Body of pancreas (tissue), 4 donors: ENCODE measurements at regions not wholly inside any gene's neighbourhood (a gene's known extent, or its start where the extent isn't known, plus 50 kb on each side); places are given as distances from the start of the nearest gene placed in this dataset.

ENCODE experiments used
- ATAC-seq: fragments of 150-250 bp; one replicate; pipeline ENCODE4 v1.9.1; 2016
- DNase-seq, 4 donors: peaks; one replicate each; pipeline ENCODE4 v3.0.0-alpha.2; 2019
- H3K27ac ChIP-seq, 4 donors: fragments of 200-600 bp; sonication (generic); 1 replicate in 3 of 4; 2 replicates in 1 of 4; pipeline versions ENCODE4 v1.5.1 to v1.6.1; 2016 to 2019; ENCODE audit warnings: mild to moderate bottlenecking in 1 of 4, mixed read lengths in 1 of 4, moderate library complexity in 1 of 4
- H3K27me3 ChIP-seq, 2 donors: fragments of 200-600 bp; sonication (generic); one replicate each; pipeline ENCODE4 v1.6.0; 2016; ENCODE audit warnings: mild to moderate bottlenecking in 1 of 2
- H3K36me3 ChIP-seq, 2 donors: fragments of 200-600 bp; sonication (generic); replicated peaks in 1 of 2; 2 replicates each; pipeline ENCODE4 v1.5.1; 2016; ENCODE audit warnings: low read depth in 2 of 2; ENCODE audit not compliant: insufficient read depth in 1 of 2
- H3K4me1 ChIP-seq: fragments of 200-600 bp; sonication (generic); one replicate; pipeline ENCODE4 v1.6.0; 2016
- H3K4me3 ChIP-seq, 2 donors: fragments of 200-600 bp; sonication (generic); 1 replicate in 1 of 2; 2 replicates in 1 of 2; pipeline ENCODE4 v1.5.1; 2016 to 2019
- H3K9me3 ChIP-seq, 3 donors: fragments of 200-600 bp; sonication (generic); 1 replicate in 2 of 3; 2 replicates in 1 of 3; pipeline ENCODE4 v1.5.1; 2016
- POLR2A ChIP-seq, 3 donors: fragments of 450-650 bp; IDR thresholded peaks; one replicate each; pipeline ENCODE4 v1.6.1; 2016; ENCODE audit warnings: antibody characterized with exemption in 3 of 3, mild to moderate bottlenecking in 2 of 3
- WGBS, 2 donors: methylation state at CpG; one replicate each; pipeline ENCODE4 v1.1.5; 2017; 5-methylcytosine and 5-hydroxymethylcytosine counted together
- intact Hi-C: fragments of 100-400 bp; cut with DNase I; formaldehyde crosslinking; loops from one replicate; pipeline ENCODE4 v1.15.1; 2023
- TF ChIP-seq, protein P1 (sequence below), 7 experiments: fragments of 450-650 bp in 4 of 7; fragments of 200-600 bp in 3 of 7; sonication (generic) in 3 of 7; IDR thresholded peaks; one replicate each; pipeline ENCODE4 v1.5.1; 2016 to 2019; ENCODE audit warnings: antibody characterized with exemption in 7 of 7

GRCh38 chr18:68104036-68104435, 587.5 kb upstream of the DSEL start:
- Histone ChIP-seq H3K4me3 (no peak overlapping the region), H3K27me3 (no peaks in the 10 kb centered on the region), H3K36me3 (no peaks in the 10 kb centered on the region), H3K4me1 (no peaks in the 10 kb centered on the region), H3K27ac (no peak overlapping the region), H3K9me3 (no peaks in the 10 kb centered on the region)
- TF ChIP-seq, protein P1, sequence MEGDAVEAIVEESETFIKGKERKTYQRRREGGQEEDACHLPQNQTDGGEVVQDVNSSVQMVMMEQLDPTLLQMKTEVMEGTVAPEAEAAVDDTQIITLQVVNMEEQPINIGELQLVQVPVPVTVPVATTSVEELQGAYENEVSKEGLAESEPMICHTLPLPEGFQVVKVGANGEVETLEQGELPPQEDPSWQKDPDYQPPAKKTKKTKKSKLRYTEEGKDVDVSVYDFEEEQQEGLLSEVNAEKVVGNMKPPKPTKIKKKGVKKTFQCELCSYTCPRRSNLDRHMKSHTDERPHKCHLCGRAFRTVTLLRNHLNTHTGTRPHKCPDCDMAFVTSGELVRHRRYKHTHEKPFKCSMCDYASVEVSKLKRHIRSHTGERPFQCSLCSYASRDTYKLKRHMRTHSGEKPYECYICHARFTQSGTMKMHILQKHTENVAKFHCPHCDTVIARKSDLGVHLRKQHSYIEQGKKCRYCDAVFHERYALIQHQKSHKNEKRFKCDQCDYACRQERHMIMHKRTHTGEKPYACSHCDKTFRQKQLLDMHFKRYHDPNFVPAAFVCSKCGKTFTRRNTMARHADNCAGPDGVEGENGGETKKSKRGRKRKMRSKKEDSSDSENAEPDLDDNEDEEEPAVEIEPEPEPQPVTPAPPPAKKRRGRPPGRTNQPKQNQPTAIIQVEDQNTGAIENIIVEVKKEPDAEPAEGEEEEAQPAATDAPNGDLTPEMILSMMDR (IDR thresholded peaks at IDR 0.05) = no peak
- TF ChIP-seq POLR2A (IDR thresholded peaks at IDR 0.05) = no peak
- intact Hi-C loops = no loop called here
- DNase-seq = no peak
- no peak for ATAC-seq
- WGBS, 2 donors = 76 to 77% methylated on average over 4 of the region's 4 CpGs

DNA sequence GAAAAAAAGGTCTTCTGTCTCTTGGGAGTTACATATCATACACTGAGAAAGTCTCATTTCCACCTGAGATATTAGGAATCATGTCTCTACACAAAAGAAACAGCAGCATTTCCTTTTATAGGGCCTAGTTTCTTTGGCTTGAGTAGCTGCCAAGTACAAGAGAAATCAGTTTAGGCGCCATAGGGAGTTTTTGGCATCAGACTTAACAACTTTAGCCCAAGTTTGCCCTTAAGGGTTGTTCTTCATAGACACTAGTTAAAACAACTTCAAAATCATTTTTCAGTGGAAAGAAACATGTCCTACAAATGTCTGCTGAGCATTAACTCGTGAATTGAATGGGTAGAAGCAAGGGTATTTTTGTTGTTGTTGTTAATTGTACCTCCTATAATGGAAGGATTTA, 587.0 kb upstream of the DSEL start:
- intact Hi-C loops = no loop called here
- TF ChIP-seq, protein P1 (IDR thresholded peaks at IDR 0.05) = no peak
- no peak for TF ChIP-seq POLR2A (IDR thresholded peaks at IDR 0.05)
- WGBS, 2 donors = 33 to 54% methylated on average over 2 of the region's 2 CpGs
- Histone ChIP-seq H3K9me3 (no peaks in the 10 kb centered on the region), H3K4me3 (no peak overlapping the region), H3K27me3 (no peaks in the 10 kb centered on the region), H3K27ac (no peak overlapping the region), H3K4me1 (no peaks in the 10 kb centered on the region), H3K36me3 (no peaks in the 10 kb centered on the region)
- ATAC-seq (no peak), DNase-seq (no peak)

GRCh38 chr18:68102117-68102516, 585.6 kb upstream of the DSEL start:
- intact Hi-C loops = no loop called here
- DNase-seq = no peak
- 50 to 52% methylated on average over 4 of the region's 4 CpGs for WGBS, 2 donors
- H3K4me3 ChIP-seq = no peak overlapping the region
- no peak overlapping the region for H3K27ac ChIP-seq
- no peaks in the 10 kb centered on the region for H3K36me3 ChIP-seq
- H3K9me3 ChIP-seq = no peaks in the 10 kb centered on the region
- H3K27me3 ChIP-seq = no peaks in the 10 kb centered on the region
- ATAC-seq = no peak
- TF ChIP-seq, protein P1 (IDR thresholded peaks at IDR 0.05) = no peak
- no peak for TF ChIP-seq POLR2A (IDR thresholded peaks at IDR 0.05)
- no peaks in the 10 kb centered on the region for H3K4me1 ChIP-seq

DNA sequence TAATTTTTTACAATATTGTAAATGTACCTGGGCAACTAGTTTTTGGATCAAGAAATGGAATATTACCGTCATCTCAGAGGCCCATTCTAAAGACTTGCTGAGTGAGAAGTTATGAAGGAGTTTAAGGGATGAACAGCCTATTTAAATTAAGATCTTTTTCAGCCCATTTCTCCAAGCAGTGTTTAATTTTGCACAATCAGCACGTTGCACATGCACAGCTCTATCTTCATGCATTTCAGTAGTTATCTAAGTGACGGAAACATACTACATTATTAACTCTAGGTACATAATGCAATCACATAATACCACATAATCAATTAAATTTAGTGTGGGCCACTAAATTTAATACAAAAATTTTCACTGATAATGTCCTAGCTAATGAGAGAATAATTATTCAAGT, 582.1 kb upstream of the DSEL start:
- intact Hi-C loops = no loop called here
- ATAC-seq (no peak), DNase-seq (no peak)
- no peaks in the 10 kb centered on the region for H3K9me3 ChIP-seq
- H3K27ac ChIP-seq = no peak overlapping the region
- no peaks in the 10 kb centered on the region for H3K4me1 ChIP-seq
- TF ChIP-seq, protein P1 (IDR thresholded peaks at IDR 0.05) = no peak
- no peak for TF ChIP-seq POLR2A (IDR thresholded peaks at IDR 0.05)
- H3K27me3 ChIP-seq = no peaks in the 10 kb centered on the region
- no peaks in the 10 kb centered on the region for H3K36me3 ChIP-seq
- 44 to 45% methylated on average over 3 of the region's 3 CpGs for WGBS, 2 donors
- H3K4me3 ChIP-seq = no peak overlapping the region

GRCh38 chr18:68086481-68086880, 570.0 kb upstream of the DSEL start:
- Histone ChIP-seq H3K27me3 (no peaks in the 10 kb centered on the region), H3K27ac (no peak overlapping the region), H3K4me1 (no peaks in the 10 kb centered on the region), H3K36me3 (no peaks in the 10 kb centered on the region), H3K4me3 (no peak overlapping the region), H3K9me3 (no peaks in the 10 kb centered on the region)
- ATAC-seq (no peak), DNase-seq (no peak)
- TF ChIP-seq POLR2A (IDR thresholded peaks at IDR 0.05) = no peak
- TF ChIP-seq, protein P1 (IDR thresholded peaks at IDR 0.05) = no peak
- intact Hi-C loops = no loop called here
- WGBS, 2 donors = 33 to 50% methylated on average over 1 of the region's 1 CpG
